Hepatocyte (in vitro differentiated cells): ENCODE measurements at regions not wholly inside any gene's neighbourhood (a gene's known extent, or its start where the extent isn't known, plus 50 kb on each side); places are given as distances from the start of the nearest gene placed in this dataset.

Source experiments
- EZH2 ChIP-seq: fragments of 200-600 bp; sonication (generic); IDR thresholded peaks from 2 replicates; pipeline ENCODE4 v1.6.1; 2016; ENCODE audit warnings: antibody characterized with exemption, mild to moderate bottlenecking, borderline replicate concordance
- EZH2phosphoT487 ChIP-seq: fragments of 200-600 bp; sonication (generic); IDR thresholded peaks from one replicate; pipeline ENCODE4 v1.6.1; 2018; ENCODE audit warnings: antibody characterized with exemption, mild to moderate bottlenecking, low read depth, moderate library complexity; ENCODE audit not compliant: unreplicated experiment, severe bottlenecking
- TF ChIP-seq, protein P1 (sequence below): fragments of 200-600 bp; sonication (generic); IDR thresholded peaks from 2 replicates; pipeline ENCODE4 v1.5.1; 2016; ENCODE audit warnings: antibody characterized with exemption, mild to moderate bottlenecking; ENCODE audit not compliant: poor library complexity

- TF ChIP-seq, protein P1, sequence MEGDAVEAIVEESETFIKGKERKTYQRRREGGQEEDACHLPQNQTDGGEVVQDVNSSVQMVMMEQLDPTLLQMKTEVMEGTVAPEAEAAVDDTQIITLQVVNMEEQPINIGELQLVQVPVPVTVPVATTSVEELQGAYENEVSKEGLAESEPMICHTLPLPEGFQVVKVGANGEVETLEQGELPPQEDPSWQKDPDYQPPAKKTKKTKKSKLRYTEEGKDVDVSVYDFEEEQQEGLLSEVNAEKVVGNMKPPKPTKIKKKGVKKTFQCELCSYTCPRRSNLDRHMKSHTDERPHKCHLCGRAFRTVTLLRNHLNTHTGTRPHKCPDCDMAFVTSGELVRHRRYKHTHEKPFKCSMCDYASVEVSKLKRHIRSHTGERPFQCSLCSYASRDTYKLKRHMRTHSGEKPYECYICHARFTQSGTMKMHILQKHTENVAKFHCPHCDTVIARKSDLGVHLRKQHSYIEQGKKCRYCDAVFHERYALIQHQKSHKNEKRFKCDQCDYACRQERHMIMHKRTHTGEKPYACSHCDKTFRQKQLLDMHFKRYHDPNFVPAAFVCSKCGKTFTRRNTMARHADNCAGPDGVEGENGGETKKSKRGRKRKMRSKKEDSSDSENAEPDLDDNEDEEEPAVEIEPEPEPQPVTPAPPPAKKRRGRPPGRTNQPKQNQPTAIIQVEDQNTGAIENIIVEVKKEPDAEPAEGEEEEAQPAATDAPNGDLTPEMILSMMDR, result no peak
- TF ChIP-seq EZH2 (no peak), EZH2phosphoT487 (no peak)
Observed at GRCh38 chr9:14391620-14392019, 77.7 kb upstream of the NFIB start.
